ENCODE measurements at regions not wholly inside any gene's neighbourhood (a gene's known extent, or its start where the extent isn't known, plus 50 kb on each side); places are given as distances from the start of the nearest gene placed in this dataset.

- H3K4me1 Mint-ChIP-seq (ENCODE audit: low read depth): peaks cover 59% of the 10 kb centered on the region
- no peak overlapping the region for H3K27ac Mint-ChIP-seq
- no peak for DNase-seq
- H3K4me3 Mint-ChIP-seq: no peak overlapping the region
- peaks cover 1% of the 10 kb centered on the region for H3K27me3 Mint-ChIP-seq (ENCODE audit: insufficient read depth)
- H3K36me3 Mint-ChIP-seq (ENCODE audit: low read depth): no peaks in the 10 kb centered on the region
- no peak for TF ChIP-seq CTCF (IDR thresholded peaks at IDR 0.05)
- H3K9me3 Mint-ChIP-seq: no peaks in the 10 kb centered on the region
Observed at GRCh38 chr3:160134454-160134853, 90.8 kb upstream of the C3orf80 start.

GRCh38 chr3:160134964-160135363 is 90.3 kb upstream of the C3orf80 start:
- Mint-ChIP-seq H3K27me3 (ENCODE audit: insufficient read depth) (peaks cover 1% of the 10 kb centered on the region), H3K27ac (no peak overlapping the region), H3K9me3 (no peaks in the 10 kb centered on the region), H3K36me3 (ENCODE audit: low read depth) (no peaks in the 10 kb centered on the region), H3K4me3 (no peak overlapping the region), H3K4me1 (ENCODE audit: low read depth) (peaks cover 54% of the 10 kb centered on the region)
- peak; percentile 42 for DNase-seq
- TF ChIP-seq CTCF (IDR thresholded peaks at IDR 0.05): no peak

- H3K4me1 Mint-ChIP-seq (ENCODE audit: low read depth): peaks cover 49% of the 10 kb centered on the region
- H3K27me3 Mint-ChIP-seq (ENCODE audit: insufficient read depth): peaks cover under 1% of the 10 kb centered on the region
- no peak overlapping the region for H3K27ac Mint-ChIP-seq
- H3K36me3 Mint-ChIP-seq (ENCODE audit: low read depth): no peaks in the 10 kb centered on the region
- DNase-seq: no peak
- H3K9me3 Mint-ChIP-seq: no peaks in the 10 kb centered on the region
- no peak overlapping the region for H3K4me3 Mint-ChIP-seq
- no peak for TF ChIP-seq CTCF (IDR thresholded peaks at IDR 0.05)
Observed at GRCh38 chr3:160135851-160136250, 89.4 kb upstream of the C3orf80 start.

GRCh38 chr3:160136421-160136820 is 88.8 kb upstream of the C3orf80 start:
- Mint-ChIP-seq H3K27ac (no peak overlapping the region), H3K27me3 (ENCODE audit: insufficient read depth) (no peaks in the 10 kb centered on the region; the same call in 1 of the 2 replicates), H3K9me3 (no peaks in the 10 kb centered on the region), H3K36me3 (ENCODE audit: low read depth) (no peaks in the 10 kb centered on the region), H3K4me3 (no peak overlapping the region), H3K4me1 (ENCODE audit: low read depth) (peaks cover 49% of the 10 kb centered on the region)
- no peak for DNase-seq
- TF ChIP-seq CTCF (IDR thresholded peaks at IDR 0.05): no peak

- Mint-ChIP-seq H3K36me3 (ENCODE audit: low read depth) (no peaks in the 10 kb centered on the region), H3K27me3 (ENCODE audit: insufficient read depth) (no peaks in the 10 kb centered on the region; the same call in 1 of the 2 replicates), H3K4me1 (ENCODE audit: low read depth) (peaks cover 46% of the 10 kb centered on the region), H3K27ac (no peak overlapping the region), H3K9me3 (no peaks in the 10 kb centered on the region; the same call in 1 of the 2 replicates), H3K4me3 (no peak overlapping the region)
- no peak for TF ChIP-seq CTCF (IDR thresholded peaks at IDR 0.05)
- DNase-seq: no peak
Observed at GRCh38 chr3:160139291-160139690, 85.9 kb upstream of the C3orf80 start.

- Mint-ChIP-seq H3K27ac (0 out of 2 replicates have a peak overlapping the region, but pooled peaks have one; percentile 12), H3K9me3 (no peaks in the 10 kb centered on the region; the same call in 1 of the 2 replicates), H3K27me3 (ENCODE audit: insufficient read depth) (no peaks in the 10 kb centered on the region), H3K4me3 (no peak overlapping the region), H3K36me3 (ENCODE audit: low read depth) (no peaks in the 10 kb centered on the region), H3K4me1 (ENCODE audit: low read depth) (peaks cover 33% of the 10 kb centered on the region)
- no peak for TF ChIP-seq CTCF (IDR thresholded peaks at IDR 0.05)
- no peak for DNase-seq
Observed at GRCh38 chr3:160140756-160141155, 84.5 kb upstream of the C3orf80 start.
